G401 (cell line): ENCODE measurements at regions not wholly inside any gene's neighbourhood (a gene's known extent, or its start where the extent isn't known, plus 50 kb on each side); places are given as distances from the start of the nearest gene placed in this dataset.
"Not testable (repeated sequence)": the region's sequence is repeated elsewhere in the genome, so short reads cannot be mapped to it uniquely, and the experiment has no call there.

ENCODE experiments used
- DNase-seq: peaks from one replicate; pipeline ENCODE4 v3.0.0-alpha.2; 2015; ENCODE audit warnings: low spot score
- in situ Hi-C: cut with HindIII; loops from 2 replicates; pipeline ENCODE4 v1.10.0; 2016; ENCODE audit warnings: low sequenced_read_pairs, mixed read lengths

- in situ Hi-C loops, DNase-seq: not testable (repeated sequence)
Observed at GRCh38 chr7:26424319-26424718, 132.7 kb downstream of the SNX10 start.

DNA sequence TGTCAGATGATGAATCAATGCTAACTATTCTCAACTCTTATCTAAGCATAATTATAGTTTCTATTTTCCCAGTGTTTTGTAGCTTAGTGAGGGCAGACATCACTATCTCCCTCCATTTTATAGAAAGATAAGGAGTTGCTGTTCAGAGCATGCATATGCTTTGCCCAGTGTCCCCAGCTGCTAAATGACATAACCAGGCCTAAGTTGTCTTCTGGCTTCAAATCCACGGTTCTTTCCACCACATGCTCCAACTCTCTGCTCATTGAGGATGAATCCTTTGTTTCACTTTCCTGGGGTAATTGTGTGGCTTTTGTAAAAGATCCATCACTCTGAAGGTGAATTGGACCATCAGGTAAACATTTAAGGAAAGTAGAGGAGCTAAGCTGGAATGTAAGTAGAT, 134.0 kb downstream of the SNX10 start:
- in situ Hi-C loops: no loop called here
- peak; percentile 45 for DNase-seq

DNA sequence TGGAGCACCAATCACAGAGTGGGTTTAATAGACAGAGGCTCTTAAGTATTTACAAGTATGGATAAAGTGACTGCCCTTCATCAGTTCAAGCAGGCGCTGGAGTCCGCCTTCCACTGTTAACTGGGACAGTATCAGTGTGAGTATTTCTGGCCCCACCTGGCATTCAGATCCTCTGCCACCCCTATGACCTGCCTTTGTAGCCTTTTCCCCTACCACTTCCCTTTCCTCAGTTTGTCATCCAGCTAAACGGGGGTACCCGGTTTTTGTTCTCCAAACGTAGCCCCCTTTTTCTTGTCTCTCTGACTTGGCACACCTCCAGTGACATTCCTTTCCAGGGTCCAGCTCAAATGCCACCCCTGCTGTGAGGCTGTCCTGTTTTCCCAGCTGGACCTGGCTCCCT, 134.4 kb downstream of the SNX10 start:
- in situ Hi-C loops: no loop called here
- peak; percentile 70 for DNase-seq

- no peak for DNase-seq
- in situ Hi-C loops: no loop called here
Observed at GRCh38 chr7:26428571-26428970, 136.9 kb downstream of the SNX10 start.

DNA sequence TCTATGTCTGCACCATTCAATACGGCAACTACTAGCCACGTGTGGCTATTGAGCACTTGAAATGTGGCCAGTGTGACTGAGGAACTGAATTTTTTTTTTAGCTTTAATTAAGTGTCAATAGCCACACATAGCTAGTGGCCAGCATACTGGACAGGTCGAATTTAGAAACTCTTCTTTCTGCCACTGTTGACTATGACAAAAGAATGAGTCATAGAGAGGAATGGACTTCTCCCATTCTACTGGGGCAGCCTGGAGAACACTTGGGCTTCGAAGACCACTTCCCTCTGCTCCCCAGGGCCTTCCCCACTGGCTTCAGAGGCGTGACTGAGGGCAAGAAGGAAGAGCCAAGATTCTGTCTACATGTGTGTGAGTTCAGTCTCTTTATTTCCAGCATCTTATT, 137.5 kb downstream of the SNX10 start:
- in situ Hi-C loops: no loop called here
- no peak for DNase-seq

GRCh38 chr7:26434974-26435373, 143.3 kb downstream of the SNX10 start:
- in situ Hi-C loops: no loop called here
- DNase-seq: no peak

DNA sequence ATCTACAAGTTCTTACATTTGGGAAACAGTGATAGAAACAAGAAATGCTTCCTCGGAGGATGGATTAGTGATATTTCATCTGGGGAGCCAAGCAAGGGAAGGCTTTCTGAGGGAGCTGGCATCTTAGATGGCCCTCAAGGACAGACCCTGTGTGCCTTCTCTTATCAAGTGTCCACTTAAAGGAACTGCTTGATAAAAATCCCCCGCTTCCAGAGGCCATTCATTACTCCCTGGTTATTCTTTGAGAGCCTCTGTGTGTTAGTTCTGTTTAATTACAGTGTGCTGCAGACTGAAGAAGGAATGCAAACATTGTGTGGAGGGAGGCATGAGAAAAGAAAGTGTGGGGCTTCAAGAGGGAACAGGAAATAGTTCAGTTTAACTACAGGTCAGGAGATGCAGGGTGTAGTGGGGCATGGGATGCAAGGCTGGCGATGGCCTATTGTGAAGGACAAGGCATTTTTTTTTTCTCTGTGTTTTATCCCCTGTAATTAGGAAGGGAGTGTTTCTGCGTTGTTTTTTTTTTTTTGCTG, 145.4 kb downstream of the SNX10 start:
- no peak for DNase-seq
- in situ Hi-C loops: no loop called here

- in situ Hi-C loops: no loop called here
- DNase-seq: no peak
Observed at GRCh38 chr7:26438078-26438477, 146.4 kb downstream of the SNX10 start.

DNA sequence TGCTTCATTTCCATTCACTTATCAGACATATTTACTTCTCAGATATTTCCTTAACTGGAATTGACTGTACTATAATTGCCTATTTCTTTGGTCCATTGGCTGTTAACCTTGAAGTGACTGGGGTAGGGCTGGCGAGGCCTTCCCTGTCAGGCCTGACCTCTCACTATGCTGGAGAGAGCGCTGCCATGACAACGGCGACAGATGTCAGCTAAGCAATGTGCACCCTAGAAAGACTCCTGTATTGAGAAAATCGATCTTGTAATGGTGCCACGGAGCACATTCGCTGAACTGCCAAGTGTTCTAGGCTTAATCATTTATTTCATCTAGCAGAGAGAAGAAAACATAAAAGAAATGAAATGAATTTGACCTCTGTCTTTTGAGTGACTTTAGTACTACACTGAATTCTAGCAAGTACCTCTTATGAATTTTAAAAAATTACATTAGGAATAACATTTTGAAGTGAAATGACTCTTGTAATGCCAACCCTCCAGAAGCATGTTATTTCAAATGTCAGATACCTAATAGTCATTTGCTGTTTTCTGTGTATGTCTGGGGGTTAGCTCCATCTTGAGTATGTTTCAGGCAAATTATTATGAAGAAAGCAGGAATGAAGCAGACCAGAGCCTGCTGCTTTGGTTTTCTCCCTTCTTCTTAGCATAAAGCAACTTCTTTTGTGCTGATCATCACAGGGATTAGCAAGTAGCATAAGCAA, 148.0 kb downstream of the SNX10 start:
- DNase-seq: peak; percentile 24
- in situ Hi-C loops: no loop called here

DNA sequence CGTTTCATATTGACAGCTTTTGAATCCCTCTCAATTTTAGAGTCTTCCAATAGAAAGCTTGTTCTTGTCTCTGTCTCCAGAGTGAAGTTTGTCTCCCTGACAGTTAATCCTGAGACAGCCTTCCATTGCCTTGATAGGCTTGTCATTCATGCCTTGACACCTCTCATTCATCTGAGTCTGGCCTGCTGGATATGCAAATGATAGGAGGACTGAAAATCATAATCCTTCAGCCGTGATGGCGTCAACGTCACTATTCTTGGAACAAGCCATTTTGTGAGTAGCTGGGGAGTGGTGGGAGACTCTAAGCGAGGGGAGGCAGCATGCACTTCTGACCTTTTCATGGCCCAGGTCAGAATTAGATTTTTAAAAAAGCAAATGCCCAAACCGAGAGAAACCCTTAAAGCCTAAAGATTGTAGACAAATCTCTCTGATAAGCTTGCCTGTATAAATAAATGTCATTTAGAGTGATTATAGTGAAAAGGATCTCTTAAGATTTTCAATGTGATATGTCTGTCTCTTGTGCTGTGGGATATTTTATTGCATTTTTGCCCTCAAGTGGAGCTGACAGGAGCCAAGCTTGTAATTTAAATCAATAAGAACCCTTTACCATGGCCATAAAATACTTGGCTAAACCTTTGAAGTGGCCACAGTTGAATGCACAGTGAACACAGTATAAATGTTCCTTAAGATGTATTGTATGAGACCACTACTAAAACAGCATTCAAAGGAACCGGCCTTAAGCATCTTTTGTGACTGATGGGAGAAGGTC, 148.8 kb downstream of the SNX10 start:
- in situ Hi-C loops: no loop called here
- peak; percentile 11 for DNase-seq

DNA sequence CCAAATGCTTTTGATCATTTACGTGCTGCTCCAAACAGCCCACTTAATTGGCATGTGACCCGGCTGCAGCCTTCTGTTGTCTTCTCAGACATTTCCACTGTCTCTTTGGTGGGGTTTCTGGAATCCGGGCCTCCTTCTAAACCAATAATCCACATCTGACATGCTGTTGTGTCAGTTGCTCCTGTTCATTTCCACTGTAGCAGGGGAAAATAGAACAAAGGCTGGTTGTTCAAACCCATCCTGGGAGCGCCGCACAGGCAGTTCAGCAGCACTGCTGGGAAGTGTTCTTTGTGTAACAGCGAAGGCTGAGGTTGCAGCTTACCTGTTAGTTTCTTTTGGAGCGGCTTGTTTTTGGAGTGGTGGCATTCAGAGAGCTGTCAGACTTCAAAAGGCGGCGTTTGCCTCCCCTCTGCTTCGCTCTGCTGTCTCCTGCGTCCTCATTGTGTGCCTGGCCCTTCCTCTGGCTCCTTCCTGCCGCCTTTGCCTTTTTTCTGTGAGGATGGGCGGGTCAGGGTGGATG, 149.4 kb downstream of the SNX10 start:
- DNase-seq: peak; percentile 35
- in situ Hi-C loops: no loop called here

GRCh38 chr7:26441611-26442277, 150.1 kb downstream of the SNX10 start:
- DNase-seq: peak; percentile 12
- in situ Hi-C loops: no loop called here

GRCh38 chr7:26443006-26443405, 151.3 kb downstream of the SNX10 start:
- DNase-seq: no peak
- in situ Hi-C loops: no loop called here

- DNase-seq: no peak
- in situ Hi-C loops: no loop called here
Observed at GRCh38 chr7:26443751-26444150, 152.1 kb downstream of the SNX10 start.

GRCh38 chr7:26444555-26444954, 152.9 kb downstream of the SNX10 start:
- in situ Hi-C loops: no loop called here
- no peak for DNase-seq

DNA sequence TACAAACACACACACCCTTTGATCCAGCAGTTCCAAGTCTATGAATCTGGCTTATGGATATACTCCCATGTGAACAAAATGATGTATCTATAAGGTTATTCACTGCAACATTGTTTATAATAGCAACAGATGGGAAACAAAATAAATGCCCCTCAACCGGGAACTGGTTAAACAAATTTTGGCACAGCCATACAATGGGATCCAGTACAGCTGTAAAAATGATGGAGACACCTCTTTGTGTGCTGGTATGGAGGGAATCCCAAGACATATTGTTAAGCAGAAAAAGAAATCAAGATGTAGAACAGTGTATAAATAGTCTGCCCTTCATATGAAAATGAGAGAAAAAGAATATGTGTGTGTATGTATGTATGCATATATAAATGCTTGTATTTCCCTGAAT, 155.5 kb downstream of the SNX10 start:
- in situ Hi-C loops: no loop called here
- no peak for DNase-seq

- peak; percentile 9 for DNase-seq
- in situ Hi-C loops: no loop called here
Observed at GRCh38 chr7:26449175-26450165, 157.8 kb downstream of the SNX10 start.

GRCh38 chr7:26451997-26452396, 160.3 kb downstream of the SNX10 start:
- in situ Hi-C loops: no loop called here
- no peak for DNase-seq

GRCh38 chr7:26454180-26454579, 162.5 kb downstream of the SNX10 start:
- DNase-seq: no peak

More at GRCh38 chr7:26454180-26454579, 162.5 kb downstream of the SNX10 start:
- in situ Hi-C loops: no loop called here
